GM12878 (cell line): ENCODE measurements at regions not wholly inside any gene's neighbourhood (a gene's known extent, or its start where the extent isn't known, plus 50 kb on each side); places are given as distances from the start of the nearest gene placed in this dataset.

Experiments used
- ATAC-seq: fragments of 200-7000 bp; cut with Tn5 transposase; 3 replicates; pipeline ENCODE4 v1.9.1; 2020; ENCODE audit warnings: mild to moderate bottlenecking, moderate library complexity
- BruUV-seq: library from RNA; stranded (reverse); fragments of 400-500 nt; replicated peaks from 2 replicates; lab custom pipeline; 2021; lab: Mats Ljungman, UMichigan
- CTCF ChIA-PET: fragments of 300-600 bp; sonication (Branson Sonifier 250); formaldehyde crosslinking; extraction: SDS; loops from one replicate; lab custom pipeline; 2021; ENCODE audit warnings: inconsistent platforms; lab: Yijun Ruan, JAX
- POLR2A ChIA-PET: fragments of 350-600 bp; formaldehyde crosslinking; extraction: SDS; loops from one replicate; lab custom pipeline; 2021; ENCODE audit warnings: inconsistent platforms; lab: Charles Lee
- RAD21 ChIA-PET: fragments of 300-600 bp; sonication (Branson Sonifier 250); formaldehyde crosslinking; loops from one replicate; lab custom pipeline; 2023; ENCODE audit warnings: antibody characterized with exemption; ENCODE audit not compliant: unreplicated experiment; lab: Charles Lee
- SMC1A ChIA-PET: fragments of 300-600 bp; sonication (Branson Sonifier 250); formaldehyde crosslinking; loops from one replicate; lab custom pipeline; 2023; ENCODE audit not compliant: unreplicated experiment, uncharacterized antibody; lab: Charles Lee
- DNase-seq: peaks from one replicate; pipeline ENCODE4 v3.0.0-alpha.2; 2011; ENCODE audit warnings: low read depth, low spot score
- FAIRE-seq: peaks from 3 replicates; lab custom pipeline; 2011; peaks lifted over from hg19 to GRCh38; lab: Jason Lieb, UNC
- H2AFZ ChIP-seq: 2 replicates; pipeline ENCODE4 v1.6.0; 2011; ENCODE audit warnings: low read depth, low read length, control low read depth; ENCODE audit not compliant: control insufficient read depth
- H3K27ac ChIP-seq: 2 replicates; pipeline ENCODE4 v1.5.1; 2011; ENCODE audit warnings: control low read depth; ENCODE audit not compliant: control insufficient read depth, insufficient read depth
- H3K27me3 ChIP-seq, 2 experiments: replicated peaks in 1 of 2; 2 replicates each; pipeline versions ENCODE4 v1.6.0 to v1.6.1; 2011; ENCODE audit warnings: low read length in 1 of 2; ENCODE audit not compliant: control insufficient read depth in 2 of 2, insufficient read depth in 2 of 2
- H3K36me3 ChIP-seq, 2 experiments: 2 replicates each; pipeline ENCODE4 v1.5.1; 2011; ENCODE audit warnings: low read length in 1 of 2; ENCODE audit not compliant: control insufficient read depth in 2 of 2, insufficient read depth in 2 of 2
- H3K4me1 ChIP-seq: 2 replicates; pipeline ENCODE4 v1.6.1; 2011; ENCODE audit warnings: mild to moderate bottlenecking, low read length, moderate library complexity, mixed read lengths; ENCODE audit not compliant: control insufficient read depth, insufficient read depth
- H3K4me2 ChIP-seq: 2 replicates; pipeline ENCODE4 v1.6.0; 2011; ENCODE audit warnings: control low read depth; ENCODE audit not compliant: control insufficient read depth, insufficient read depth
- H3K4me3 ChIP-seq: fragments of 200-600 bp; sonication (generic); 2 replicates; pipeline ENCODE4 v1.5.1; 2016
- H3K79me2 ChIP-seq: 2 replicates; pipeline ENCODE4 v1.6.0; 2011; ENCODE audit warnings: low read length; ENCODE audit not compliant: control insufficient read depth, insufficient read depth
- H3K9ac ChIP-seq: 2 replicates; pipeline ENCODE4 v1.8.0; 2011; ENCODE audit warnings: low read length, control low read depth, mixed read lengths; ENCODE audit not compliant: control insufficient read depth, insufficient read depth
- H3K9me3 ChIP-seq: replicated peaks from 3 replicates; pipeline ENCODE4 v1.5.1; 2011; ENCODE audit warnings: mild to moderate bottlenecking, low read length; ENCODE audit not compliant: control insufficient read depth, insufficient read depth
- H4K20me1 ChIP-seq: 2 replicates; pipeline ENCODE4 v1.6.0; 2011; ENCODE audit not compliant: control insufficient read depth, insufficient read depth
- BRCA1 ChIP-seq: IDR thresholded peaks from 2 replicates; pipeline ENCODE4 v1.6.1; 2011; ENCODE audit warnings: low read depth, low read length, improper control_type of control experiment
- CBX3 ChIP-seq: fragments of 200-600 bp; sonication (generic); IDR thresholded peaks from 2 replicates; pipeline ENCODE4 v1.6.1; 2016; ENCODE audit warnings: low read depth, borderline replicate concordance
- CHD1 ChIP-seq: IDR thresholded peaks from 2 replicates; pipeline ENCODE4 v1.6.1; 2012; ENCODE audit warnings: low read depth, low read length, improper control_type of control experiment
- CHD4 ChIP-seq: fragments of 200-600 bp; sonication (generic); IDR thresholded peaks from 2 replicates; pipeline ENCODE4 v1.6.1; 2016; ENCODE audit warnings: mild to moderate bottlenecking
- ETV6 ChIP-seq, 2 experiments: fragments of 450-650 bp in 1 of 2; IDR thresholded peaks in 1 of 2; conservative IDR thresholded peaks in 1 of 2; 2 replicates each; pipeline ENCODE4 v1.6.1; 2014; ENCODE audit warnings: antibody characterized with exemption in 1 of 2, borderline replicate concordance in 1 of 2, low read depth in 1 of 2, mild to moderate bottlenecking in 1 of 2, moderate library complexity in 1 of 2
- NRF1 ChIP-seq: conservative IDR thresholded peaks from 2 replicates; pipeline ENCODE4 v1.6.1; 2011; ENCODE audit warnings: mild to moderate bottlenecking, low read depth, low read length, improper control_type of control experiment
- RFX5 ChIP-seq: IDR thresholded peaks from 2 replicates; pipeline ENCODE4 v1.6.1; 2011; ENCODE audit warnings: low read depth, low read length, improper control_type of control experiment
- SMARCA5 ChIP-seq: fragments of 450-650 bp; IDR thresholded peaks from 2 replicates; pipeline ENCODE4 v1.6.1; 2017; ENCODE audit warnings: mild to moderate bottlenecking
- YY1 ChIP-seq: IDR thresholded peaks from 2 replicates; pipeline ENCODE4 v1.6.1; 2011; ENCODE audit warnings: low read depth, mild to moderate bottlenecking, low read length
- WGBS: methylation state at CpG from one replicate; pipeline ENCODE4 v1.1.6; 2016; ENCODE audit warnings: low lambda C conversion rate; ENCODE audit not compliant: insufficient replicate concordance, insufficient coverage; ENCODE audit errors: missing lambda C conversion rate; 5-methylcytosine and 5-hydroxymethylcytosine counted together
- in situ Hi-C: fragments of 300-500 bp; cut with MboI; formaldehyde crosslinking; loops from 9 replicates; pipeline ENCODE4 v1.14.3; 2018; ENCODE audit warnings: mixed read lengths
- intact Hi-C: fragments of 100-400 bp; cut with micrococcal nuclease; formaldehyde crosslinking; loops from one replicate; pipeline ENCODE4 v1.14.2; 2022; ENCODE audit not compliant: unreplicated experiment
- TF ChIP-seq, protein P1 (sequence below): IDR thresholded peaks from 2 replicates; pipeline ENCODE4 v1.6.1; 2011; ENCODE audit warnings: mild to moderate bottlenecking, low read depth, low read length, moderate library complexity; ENCODE audit not compliant: insufficient replicate concordance

DNA sequence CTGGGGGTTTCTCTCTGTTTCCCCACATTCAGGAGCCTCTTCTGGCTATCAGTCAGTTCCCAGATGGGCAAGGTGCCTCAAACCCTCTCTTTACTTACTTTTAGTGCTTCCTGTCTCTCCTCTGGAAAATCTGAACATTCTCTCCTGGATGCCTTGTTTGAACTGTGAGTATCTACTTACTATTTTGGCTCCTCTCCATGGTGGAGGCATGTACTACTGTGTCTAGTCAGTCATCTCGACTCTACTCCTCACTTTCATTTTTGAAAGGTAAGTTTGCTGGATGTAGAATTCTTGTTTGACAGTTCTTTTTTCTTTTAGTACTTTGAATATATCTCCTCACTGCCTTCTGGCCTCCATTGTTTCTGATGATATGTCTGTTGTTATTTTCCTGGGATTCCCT is 70.9 kb upstream of the FAM78B start:
- Histone ChIP-seq H3K27me3 (no peaks in the 10 kb centered on the region), H3K79me2 (no peaks in the 10 kb centered on the region), H3K27ac (no peak overlapping the region), H3K36me3 (no peaks in the 10 kb centered on the region), H3K4me2 (no peak overlapping the region), H3K4me1 (no peaks in the 10 kb centered on the region), H3K9ac (no peak overlapping the region), H4K20me1 (no peaks in the 10 kb centered on the region), H3K9me3 (no peaks in the 10 kb centered on the region; the same call in 2 of the 3 replicates), H3K4me3 (no peak overlapping the region), H2AFZ (no peak overlapping the region)
- no peak for FAIRE-seq
- WGBS: 7% methylated on average over 1 of the region's 1 CpG
- no peak for DNase-seq
- TF ChIP-seq SMARCA5: no peak
- TF ChIP-seq, protein P1, sequence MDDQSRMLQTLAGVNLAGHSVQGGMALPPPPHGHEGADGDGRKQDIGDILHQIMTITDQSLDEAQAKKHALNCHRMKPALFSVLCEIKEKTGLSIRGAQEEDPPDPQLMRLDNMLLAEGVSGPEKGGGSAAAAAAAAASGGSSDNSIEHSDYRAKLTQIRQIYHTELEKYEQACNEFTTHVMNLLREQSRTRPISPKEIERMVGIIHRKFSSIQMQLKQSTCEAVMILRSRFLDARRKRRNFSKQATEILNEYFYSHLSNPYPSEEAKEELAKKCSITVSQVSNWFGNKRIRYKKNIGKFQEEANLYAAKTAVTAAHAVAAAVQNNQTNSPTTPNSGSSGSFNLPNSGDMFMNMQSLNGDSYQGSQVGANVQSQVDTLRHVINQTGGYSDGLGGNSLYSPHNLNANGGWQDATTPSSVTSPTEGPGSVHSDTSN: no peak
- TF ChIP-seq CHD1: no peak
- no peak for TF ChIP-seq BRCA1
- no peak for TF ChIP-seq ETV6 (conservative IDR thresholded peaks at IDR 0.05 in 1 of 2, IDR thresholded peaks at IDR 0.05 in 1 of 2; ENCODE audit: borderline replicate concordance in 1 of 2, low read depth in 1 of 2)
- TF ChIP-seq CBX3: no peak
- no peak for TF ChIP-seq RFX5
- no peak for TF ChIP-seq NRF1
- no peak for TF ChIP-seq CHD4
- no peak for TF ChIP-seq YY1
- RAD21 ChIA-PET: no interaction called here
- in situ Hi-C loops (no loop called here), intact Hi-C loops (no loop called here)
- ATAC-seq: no peak
- BruUV-seq: no TSS peak
- SMC1A ChIA-PET: interaction anchor here (0.8 to 1.1 kb wide), 2 partner anchors 10 to 129 kb away, joined by 3 read pairs; no protein-coding TSS in a partner anchor
- POLR2A ChIA-PET: no interaction called here
- CTCF ChIA-PET: no interaction called here
